ENCODE measurements at regions not wholly inside any gene's neighbourhood (a gene's known extent, or its start where the extent isn't known, plus 50 kb on each side); places are given as distances from the start of the nearest gene placed in this dataset.

GRCh38 chr22:49079027-49079725 lies 748.5 kb downstream of the BRD1 start:
- DNase-seq: no peak

- DNase-seq: no peak
Observed at GRCh38 chr22:49078076-49078710, 749.5 kb downstream of the BRD1 start.

GRCh38 chr22:49077586-49077985 lies 750.1 kb downstream of the BRD1 start:
- no peak for DNase-seq

GRCh38 chr22:49077036-49077393 lies 750.7 kb downstream of the BRD1 start:
- DNase-seq: no peak

- DNase-seq: no peak
Observed at GRCh38 chr22:49076300-49077035, 751.2 kb downstream of the BRD1 start.

- DNase-seq: no peak
Observed at GRCh38 chr22:49075150-49075549, 752.5 kb downstream of the BRD1 start.

GRCh38 chr22:49073873-49074417 lies 753.7 kb downstream of the BRD1 start:
- DNase-seq: no peak

GRCh38 chr22:49072996-49073645 lies 754.6 kb downstream of the BRD1 start:
- no peak for DNase-seq

GRCh38 chr22:49070501-49070900 lies 757.2 kb downstream of the BRD1 start:
- DNase-seq: no peak

- DNase-seq: no peak
Observed at GRCh38 chr22:49068861-49069500, 758.7 kb downstream of the BRD1 start.

- DNase-seq: no peak
Observed at GRCh38 chr22:49067504-49067903, 760.2 kb downstream of the BRD1 start.

GRCh38 chr22:49066619-49067018 lies 761.1 kb downstream of the BRD1 start:
- DNase-seq: no peak

GRCh38 chr22:49064836-49065235 lies 762.8 kb downstream of the BRD1 start:
- no peak for DNase-seq

GRCh38 chr22:49063545-49063890 lies 764.2 kb downstream of the BRD1 start:
- no peak for DNase-seq

GRCh38 chr22:49062802-49063544 lies 764.7 kb downstream of the BRD1 start:
- DNase-seq: no peak

GRCh38 chr22:49062155-49062801 lies 765.4 kb downstream of the BRD1 start:
- no peak for DNase-seq

- no peak for DNase-seq
Observed at GRCh38 chr22:49057910-49058309, 769.8 kb downstream of the BRD1 start.

- no peak for DNase-seq
Observed at GRCh38 chr22:49056301-49056700, 771.4 kb downstream of the BRD1 start.

- DNase-seq: no peak
Observed at GRCh38 chr22:49055406-49055805, 772.3 kb downstream of the BRD1 start.

- no peak for DNase-seq
Observed at GRCh38 chr22:49053578-49053977, 774.1 kb downstream of the BRD1 start.

GRCh38 chr22:49052560-49052959 lies 775.1 kb downstream of the BRD1 start:
- DNase-seq: no peak
